ENCODE measurements at regions not wholly inside any gene's neighbourhood (a gene's known extent, or its start where the extent isn't known, plus 50 kb on each side); places are given as distances from the start of the nearest gene placed in this dataset.
"Not testable (repeated sequence)": the region's sequence is repeated elsewhere in the genome, so short reads cannot be mapped to it uniquely, and the experiment has no call there.

- DNase-seq (ENCODE audit: low read depth in 3 of 3): no peak
Measured at GRCh38 chr17:34012709-34013375, 242.2 kb upstream of the CCL2 start.

DNA sequence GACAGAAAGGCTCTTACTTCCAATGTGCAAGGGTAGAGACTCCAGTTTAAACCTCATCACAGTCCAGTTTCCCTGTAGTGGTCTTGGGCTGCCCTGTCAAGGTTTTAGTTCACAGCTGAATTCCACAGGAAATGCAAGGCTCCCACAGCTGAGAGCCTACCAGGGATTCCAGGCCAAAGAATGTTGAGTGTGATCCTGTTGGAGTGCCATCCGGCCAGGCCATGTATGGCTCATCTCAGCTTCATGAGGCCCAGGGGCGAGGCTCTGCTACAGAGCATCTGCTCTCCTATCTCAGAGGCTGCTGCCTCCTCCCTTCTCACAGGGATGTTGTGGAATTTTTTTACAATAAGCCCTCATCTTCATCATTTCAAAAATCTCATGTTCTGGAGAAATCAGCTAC, 239.8 kb upstream of the CCL2 start:
- DNase-seq (ENCODE audit: low read depth in 3 of 3): no peak

GRCh38 chr17:34024386-34024785, 230.7 kb upstream of the CCL2 start:
- no peak for DNase-seq (ENCODE audit: low read depth in 3 of 3)

- DNase-seq (ENCODE audit: low read depth in 3 of 3): no peak
Measured at GRCh38 chr17:34024806-34025551, 230.1 kb upstream of the CCL2 start.

DNA sequence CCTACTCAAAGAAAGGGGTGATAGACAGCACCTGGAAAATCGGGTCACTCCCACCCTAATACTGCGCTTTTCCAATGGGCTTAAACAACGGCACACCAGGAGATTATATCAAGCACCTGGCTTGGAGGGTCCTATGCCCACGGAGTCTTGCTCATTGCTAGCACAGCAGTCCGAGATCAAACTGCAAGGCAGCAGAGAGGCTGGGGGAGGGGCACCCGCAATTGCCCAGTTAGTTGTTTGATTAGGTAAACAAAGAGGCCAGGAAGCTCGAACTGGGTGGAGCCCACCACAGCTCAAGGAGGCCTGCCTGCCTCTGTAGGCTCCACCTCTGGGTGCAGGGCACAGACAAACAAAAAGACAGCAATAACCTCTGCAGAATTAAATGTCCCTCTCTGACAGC, 224.5 kb upstream of the CCL2 start:
- not testable (repeated sequence) for DNase-seq (ENCODE audit: low read depth in 3 of 3)

GRCh38 chr17:34032305-34032704, 222.8 kb upstream of the CCL2 start:
- not testable (repeated sequence) for DNase-seq (ENCODE audit: low read depth in 3 of 3)

GRCh38 chr17:34038786-34039185, 216.3 kb upstream of the CCL2 start:
- DNase-seq (ENCODE audit: low read depth in 3 of 3): not testable (repeated sequence)

DNA sequence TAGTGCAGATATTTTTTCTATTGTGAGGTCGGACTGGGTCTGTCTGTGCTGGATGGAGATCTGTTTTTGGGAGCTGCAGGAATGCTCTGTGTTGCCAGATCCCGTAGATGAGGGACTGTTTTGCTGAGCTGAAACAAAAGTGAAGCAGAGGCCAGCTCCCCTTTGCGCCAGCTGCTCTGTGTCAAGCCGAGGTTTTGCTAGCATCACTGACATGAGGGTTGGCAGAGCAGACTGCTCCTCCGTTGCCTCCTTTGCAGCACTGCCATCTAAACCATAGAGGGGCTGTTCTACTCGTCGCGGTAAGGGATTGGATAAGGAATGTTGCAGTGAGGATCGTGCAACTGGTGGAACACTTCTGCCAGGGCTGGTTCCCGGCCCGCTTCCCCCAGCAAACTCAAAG, 215.9 kb upstream of the CCL2 start:
- not testable (repeated sequence) for DNase-seq (ENCODE audit: low read depth in 3 of 3)

DNA sequence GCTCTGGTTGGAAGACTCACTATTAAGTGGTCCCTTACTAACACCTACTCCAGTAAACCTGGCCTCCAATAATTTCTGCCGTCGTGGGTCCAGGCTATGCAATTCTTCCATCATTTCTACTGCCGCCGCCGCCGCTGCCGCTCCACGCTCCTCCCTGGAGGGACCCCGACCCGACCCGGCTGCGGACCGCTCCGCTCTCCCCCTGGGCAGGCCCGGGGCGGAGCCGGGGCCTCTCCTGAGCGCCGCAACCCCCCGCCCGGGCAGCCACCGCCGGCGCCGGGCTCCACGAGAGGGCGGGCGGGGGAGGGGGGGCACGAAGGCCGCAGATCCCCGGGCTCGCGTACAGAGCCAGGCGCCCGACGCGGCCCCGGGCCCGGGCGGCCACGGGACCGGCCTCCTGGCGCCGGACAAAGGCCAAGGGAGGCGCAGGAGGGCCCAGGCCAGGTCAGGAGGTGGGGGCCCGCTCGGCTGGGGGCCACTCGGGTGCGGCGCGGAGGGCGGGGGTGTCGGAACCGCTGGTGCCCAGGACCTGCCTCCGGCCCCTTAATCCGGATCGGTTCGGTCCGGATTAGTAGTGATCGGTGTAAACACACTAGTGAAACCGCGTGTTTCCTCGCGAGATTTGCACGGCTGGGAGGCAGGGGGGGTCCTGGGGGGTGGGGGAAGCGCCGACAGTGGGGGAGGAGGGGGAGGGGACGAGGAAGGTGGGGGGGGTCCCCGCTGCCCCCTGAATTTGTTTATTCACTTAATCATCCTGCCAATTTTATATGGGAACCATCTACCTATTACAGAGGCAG, 215.1 kb upstream of the CCL2 start:
- not testable (repeated sequence) for DNase-seq (ENCODE audit: low read depth in 3 of 3)

- no peak for DNase-seq (ENCODE audit: low read depth in 3 of 3)
Measured at GRCh38 chr17:34045990-34046389, 209.1 kb upstream of the CCL2 start.

DNA sequence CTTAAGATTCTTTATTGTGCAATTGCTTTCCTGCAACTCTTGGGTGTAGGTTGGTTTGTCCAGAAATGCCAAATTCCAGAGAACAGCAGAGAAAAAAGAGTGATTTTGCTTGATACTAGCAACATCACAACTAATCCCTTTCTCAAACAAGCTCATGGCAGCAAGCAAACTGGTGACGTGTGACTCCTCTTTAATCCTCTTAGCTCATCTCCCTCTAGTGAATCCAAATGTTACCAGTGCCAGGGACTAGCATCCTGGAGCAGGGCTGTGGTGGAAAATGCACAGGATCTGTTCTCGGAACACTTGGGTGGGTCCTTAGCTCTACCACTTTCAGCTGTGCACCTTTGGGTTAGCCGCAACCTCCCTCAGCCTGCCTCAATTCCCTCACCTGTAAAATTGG, 204.0 kb upstream of the CCL2 start:
- DNase-seq (ENCODE audit: low read depth in 3 of 3): no peak

DNA sequence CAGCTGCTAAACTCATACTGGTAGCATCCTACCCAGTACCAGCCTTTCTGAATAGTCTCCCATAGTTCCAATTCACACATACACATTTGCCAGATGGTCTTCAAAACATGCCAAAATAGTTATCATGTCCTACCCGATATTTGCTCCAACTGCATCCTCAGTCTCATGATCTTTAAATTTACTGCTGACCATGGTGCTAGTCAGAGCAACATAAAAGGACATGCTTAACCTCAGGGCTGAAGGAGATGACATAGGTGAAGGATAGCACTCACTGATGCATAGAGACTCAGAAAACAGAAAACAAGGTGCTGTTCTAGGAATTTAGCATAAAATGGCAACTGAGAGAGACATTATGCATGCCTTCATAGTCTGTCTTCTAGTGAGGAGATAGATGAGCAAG, 200.6 kb upstream of the CCL2 start:
- no peak for DNase-seq (ENCODE audit: low read depth in 3 of 3)

- no peak for DNase-seq (ENCODE audit: low read depth in 3 of 3)
Measured at GRCh38 chr17:34055606-34056005, 199.5 kb upstream of the CCL2 start.

- DNase-seq (ENCODE audit: low read depth in 3 of 3): no peak
Measured at GRCh38 chr17:34059423-34060220, 195.5 kb upstream of the CCL2 start.

- no peak for DNase-seq (ENCODE audit: low read depth in 3 of 3)
Measured at GRCh38 chr17:34066528-34066927, 188.6 kb upstream of the CCL2 start.

- DNase-seq (ENCODE audit: low read depth in 3 of 3): no peak
Measured at GRCh38 chr17:34067011-34067410, 188.1 kb upstream of the CCL2 start.

- DNase-seq (ENCODE audit: low read depth in 3 of 3): no peak
Measured at GRCh38 chr17:34068571-34068970, 186.5 kb upstream of the CCL2 start.

DNA sequence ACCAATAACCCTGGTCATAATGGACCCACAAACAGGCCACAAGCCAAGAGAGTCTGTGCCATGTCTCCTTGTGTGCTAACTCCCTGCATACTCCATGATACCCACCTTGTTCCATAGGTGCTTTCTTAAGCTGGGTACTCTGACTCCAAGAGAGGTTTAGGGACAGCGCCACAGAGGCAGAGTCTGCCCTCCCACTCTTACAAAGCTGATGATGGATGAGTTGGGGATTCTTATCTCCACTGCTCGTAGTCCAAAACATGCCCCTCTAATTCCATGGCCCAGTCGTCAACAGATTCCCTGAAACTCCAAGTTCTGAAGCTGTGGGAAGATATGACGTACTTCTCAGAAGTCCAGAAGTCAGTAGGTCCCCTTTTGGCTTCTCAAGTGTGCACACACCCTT, 184.4 kb upstream of the CCL2 start:
- DNase-seq (ENCODE audit: low read depth in 3 of 3): no peak

GRCh38 chr17:34071886-34072420, 183.1 kb upstream of the CCL2 start:
- no peak for DNase-seq (ENCODE audit: low read depth in 3 of 3)

- DNase-seq (ENCODE audit: low read depth in 3 of 3): no peak
Measured at GRCh38 chr17:34075076-34075475, 180.0 kb upstream of the CCL2 start.
